ENCODE measurements at regions not wholly inside any gene's neighbourhood (a gene's known extent, or its start where the extent isn't known, plus 50 kb on each side); places are given as distances from the start of the nearest gene placed in this dataset.

GRCh38 chr4:132437117-132437516 lies 712.0 kb upstream of the PCDH10 start:
- TF ChIP-seq POLR2A (IDR thresholded peaks at IDR 0.05; ENCODE audit: low read depth, low read length): no peak
- no peak for TF ChIP-seq POLR2AphosphoS5 (IDR thresholded peaks at IDR 0.05; ENCODE audit: low read depth, low read length)
- no peak for TF ChIP-seq TAF1 (IDR thresholded peaks at IDR 0.05; ENCODE audit: low read depth, low read length)

Data from GM12891 (cell line).